Chondrocyte (in vitro differentiated cells): ENCODE measurements at regions not wholly inside any gene's neighbourhood (a gene's known extent, or its start where the extent isn't known, plus 50 kb on each side); places are given as distances from the start of the nearest gene placed in this dataset.
"Not testable (repeated sequence)": the region's sequence is repeated elsewhere in the genome, so short reads cannot be mapped to it uniquely, and the experiment has no call there.

Source experiments
- DNase-seq: peaks from one replicate; pipeline ENCODE4 v3.0.0; 2021; ENCODE audit warnings: mixed read lengths, low spot score
- H3K27ac Mint-ChIP-seq: one replicate; pipeline ENCODE4 v1.8.0; 2021; ENCODE audit warnings: mild to moderate bottlenecking, moderate library complexity, mixed read lengths; ENCODE audit not compliant: unreplicated experiment
- H3K27me3 Mint-ChIP-seq: 2 replicates; pipeline ENCODE4 v1.8.0; 2021; ENCODE audit warnings: low read depth, mixed read lengths
- H3K36me3 Mint-ChIP-seq: 2 replicates; pipeline ENCODE4 v1.8.0; 2021; ENCODE audit warnings: low read depth, mixed read lengths
- H3K4me1 Mint-ChIP-seq: 2 replicates; pipeline ENCODE4 v1.8.0; 2021; ENCODE audit warnings: low read depth, mild to moderate bottlenecking, mixed read lengths
- H3K4me3 Mint-ChIP-seq: one replicate; pipeline ENCODE4 v1.8.0; 2021; ENCODE audit warnings: mild to moderate bottlenecking, moderate library complexity, mixed read lengths; ENCODE audit not compliant: unreplicated experiment
- H3K9me3 Mint-ChIP-seq: 2 replicates; pipeline ENCODE4 v1.8.0; 2021; ENCODE audit warnings: low read depth, mixed read lengths
- CTCF ChIP-seq: fragments of 200-600 bp; sonication (generic); IDR thresholded peaks from 2 replicates; pipeline ENCODE4 v1.5.0; 2021; ENCODE audit warnings: antibody characterized with exemption, mild to moderate bottlenecking, moderate library complexity

- Mint-ChIP-seq H3K4me3 (no peak overlapping the region), H3K4me1 (no peaks in the 10 kb centered on the region), H3K9me3 (peaks cover 8% of the 10 kb centered on the region), H3K27ac (no peak overlapping the region), H3K27me3 (no peaks in the 10 kb centered on the region), H3K36me3 (no peaks in the 10 kb centered on the region)
- TF ChIP-seq CTCF, result no peak
- no peak for DNase-seq
Observed at GRCh38 chr4:43587758-43588157, 695.2 kb downstream of the GRXCR1 start.

GRCh38 chr4:43607400-43607799 lies 714.9 kb downstream of the GRXCR1 start:
- Mint-ChIP-seq H3K4me1 (no peaks in the 10 kb centered on the region), H3K36me3 (no peaks in the 10 kb centered on the region), H3K27me3 (no peaks in the 10 kb centered on the region), H3K27ac (no peak overlapping the region), H3K9me3 (peaks cover 4% of the 10 kb centered on the region), H3K4me3 (no peak overlapping the region)
- TF ChIP-seq CTCF, result no peak
- no peak for DNase-seq

GRCh38 chr4:43607827-43608461 lies 715.4 kb downstream of the GRXCR1 start:
- no peaks in the 10 kb centered on the region for H3K4me1 Mint-ChIP-seq
- no peaks in the 10 kb centered on the region for H3K27me3 Mint-ChIP-seq
- no peaks in the 10 kb centered on the region for H3K36me3 Mint-ChIP-seq
- TF ChIP-seq CTCF, result no peak
- no peak overlapping the region for H3K4me3 Mint-ChIP-seq
- H3K9me3 Mint-ChIP-seq, result peaks cover 4% of the 10 kb centered on the region
- no peak for DNase-seq
- H3K27ac Mint-ChIP-seq, result no peak overlapping the region

GRCh38 chr4:43619219-43619618 lies 726.7 kb downstream of the GRXCR1 start:
- Mint-ChIP-seq H3K4me1 (no peaks in the 10 kb centered on the region), H3K9me3 (peaks cover 7% of the 10 kb centered on the region)

GRCh38 chr4:43637893-43638292 lies 745.4 kb downstream of the GRXCR1 start:
- not testable (repeated sequence) for DNase-seq, H3K36me3 Mint-ChIP-seq, H3K4me1 Mint-ChIP-seq, H3K27me3 Mint-ChIP-seq, H3K27ac Mint-ChIP-seq, H3K4me3 Mint-ChIP-seq
- H3K9me3 Mint-ChIP-seq, result peaks cover 21% of the 10 kb centered on the region

More at GRCh38 chr4:43619219-43619618, 726.7 kb downstream of the GRXCR1 start:
- no peak for TF ChIP-seq CTCF
- DNase-seq, result no peak
- H3K27ac Mint-ChIP-seq, result no peak overlapping the region
- H3K27me3 Mint-ChIP-seq, result no peaks in the 10 kb centered on the region
- H3K36me3 Mint-ChIP-seq, result no peaks in the 10 kb centered on the region
- H3K4me3 Mint-ChIP-seq, result no peak overlapping the region

GRCh38 chr4:43651991-43652390 lies 759.5 kb downstream of the GRXCR1 start:
- Mint-ChIP-seq H3K27me3 (no peaks in the 10 kb centered on the region), H3K4me1 (no peaks in the 10 kb centered on the region), H3K27ac (no peak overlapping the region), H3K36me3 (no peaks in the 10 kb centered on the region), H3K4me3 (no peak overlapping the region), H3K9me3 (peaks cover 19% of the 10 kb centered on the region)
- no peak for TF ChIP-seq CTCF
- no peak for DNase-seq

GRCh38 chr4:43659547-43659946 lies 767.0 kb downstream of the GRXCR1 start:
- H3K27ac Mint-ChIP-seq, H3K4me3 Mint-ChIP-seq, H3K4me1 Mint-ChIP-seq, DNase-seq, H3K27me3 Mint-ChIP-seq, H3K36me3 Mint-ChIP-seq: not testable (repeated sequence)
- peaks cover 21% of the 10 kb centered on the region for H3K9me3 Mint-ChIP-seq

- not testable (repeated sequence) for H3K27me3 Mint-ChIP-seq, DNase-seq, H3K27ac Mint-ChIP-seq, H3K36me3 Mint-ChIP-seq, H3K4me3 Mint-ChIP-seq, H3K4me1 Mint-ChIP-seq
- H3K9me3 Mint-ChIP-seq, result peaks cover 19% of the 10 kb centered on the region
Observed at GRCh38 chr4:43672265-43672885, 776.2 kb downstream of the KCTD8 start.
